ENCODE measurements at regions not wholly inside any gene's neighbourhood (a gene's known extent, or its start where the extent isn't known, plus 50 kb on each side); places are given as distances from the start of the nearest gene placed in this dataset.

GRCh38 chr12:102689701-102690100 lies 209.3 kb upstream of the IGF1 start:
- no peak overlapping the region for H3K4me3 ChIP-seq (ENCODE audit: low read depth, low read length)
- no peak for DNase-seq (ENCODE audit: low read depth)
- no peak for TF ChIP-seq CTCF (IDR thresholded peaks at IDR 0.05; ENCODE audit: low read depth, low read length)
- no peak for TF ChIP-seq POLR2A (IDR thresholded peaks at IDR 0.05; ENCODE audit: extremely low read depth, insufficient read length)
- TF ChIP-seq MYC (IDR thresholded peaks at IDR 0.05; ENCODE audit: low read depth, low read length) = no peak
- TF ChIP-seq MAX (IDR thresholded peaks at IDR 0.05; ENCODE audit: low read depth, low read length) = no peak

GRCh38 chr12:102687523-102687922 lies 207.2 kb upstream of the IGF1 start:
- DNase-seq (ENCODE audit: low read depth) = no peak
- no peak overlapping the region for H3K4me3 ChIP-seq (ENCODE audit: low read depth, low read length)
- TF ChIP-seq MYC (IDR thresholded peaks at IDR 0.05; ENCODE audit: low read depth, low read length) (no peak), POLR2A (IDR thresholded peaks at IDR 0.05; ENCODE audit: extremely low read depth, insufficient read length) (no peak), MAX (IDR thresholded peaks at IDR 0.05; ENCODE audit: low read depth, low read length) (no peak), CTCF (IDR thresholded peaks at IDR 0.05; ENCODE audit: low read depth, low read length) (no peak)

- H3K4me3 ChIP-seq (ENCODE audit: low read depth, low read length) = no peak overlapping the region
- TF ChIP-seq MAX (IDR thresholded peaks at IDR 0.05; ENCODE audit: low read depth, low read length) (no peak), CTCF (IDR thresholded peaks at IDR 0.05; ENCODE audit: low read depth, low read length) (no peak), MYC (IDR thresholded peaks at IDR 0.05; ENCODE audit: low read depth, low read length) (no peak), POLR2A (IDR thresholded peaks at IDR 0.05; ENCODE audit: extremely low read depth, insufficient read length) (no peak)
- no peak for DNase-seq (ENCODE audit: low read depth)
These were observed 205.5 kb upstream of the IGF1 start for GRCh38 chr12:102685841-102686240.

DNA sequence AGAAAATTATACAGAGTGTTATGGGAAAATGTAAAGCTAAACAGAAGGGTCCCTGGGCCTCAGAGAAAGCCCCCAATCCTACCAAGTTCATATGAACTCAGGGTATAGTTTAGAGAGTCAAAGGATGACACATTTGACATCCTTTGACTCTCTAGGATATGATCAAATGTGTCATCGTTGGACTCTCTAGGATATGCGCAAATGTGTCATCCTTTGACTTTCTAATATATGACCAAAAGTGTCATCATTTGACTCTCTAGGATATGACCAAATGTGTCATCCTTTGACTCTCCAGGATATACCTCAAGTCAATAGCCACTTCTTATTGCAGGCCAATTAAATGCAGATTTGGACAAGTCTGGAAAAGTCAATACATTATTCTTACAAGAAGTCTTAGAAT lies 204.8 kb upstream of the IGF1 start:
- H3K4me3 ChIP-seq (ENCODE audit: low read depth, low read length) = no peak overlapping the region
- TF ChIP-seq MYC (IDR thresholded peaks at IDR 0.05; ENCODE audit: low read depth, low read length) (no peak), CTCF (IDR thresholded peaks at IDR 0.05; ENCODE audit: low read depth, low read length) (no peak), POLR2A (IDR thresholded peaks at IDR 0.05; ENCODE audit: extremely low read depth, insufficient read length) (no peak), MAX (IDR thresholded peaks at IDR 0.05; ENCODE audit: low read depth, low read length) (no peak)
- no peak for DNase-seq (ENCODE audit: low read depth)

- no peak for DNase-seq (ENCODE audit: low read depth)
- H3K4me3 ChIP-seq (ENCODE audit: low read depth, low read length) = no peak overlapping the region
- no peak for TF ChIP-seq MYC (IDR thresholded peaks at IDR 0.05; ENCODE audit: low read depth, low read length)
- no peak for TF ChIP-seq MAX (IDR thresholded peaks at IDR 0.05; ENCODE audit: low read depth, low read length)
- TF ChIP-seq POLR2A (IDR thresholded peaks at IDR 0.05; ENCODE audit: extremely low read depth, insufficient read length) = no peak
- no peak for TF ChIP-seq CTCF (IDR thresholded peaks at IDR 0.05; ENCODE audit: low read depth, low read length)
These were observed 202.3 kb upstream of the IGF1 start for GRCh38 chr12:102682366-102683289.

All from NB4 (cell line).